ENCODE measurements at regions not wholly inside any gene's neighbourhood (a gene's known extent, or its start where the extent isn't known, plus 50 kb on each side); places are given as distances from the start of the nearest gene placed in this dataset.

GRCh38 chr18:66143029-66143428 lies 392.2 kb downstream of the CDH7 start:
- no peaks in the 10 kb centered on the region for H3K4me1 ChIP-seq (ENCODE audit: control insufficient read depth, insufficient read depth, low read length)
- no peaks in the 10 kb centered on the region for H3K27me3 ChIP-seq (ENCODE audit: control insufficient read depth, insufficient read depth, low read length)
- no peak overlapping the region for H3K4me3 ChIP-seq (ENCODE audit: low read depth, low read length)
- no peak overlapping the region for H3K9ac ChIP-seq (ENCODE audit: low read depth, low read length)
- H3K36me3 ChIP-seq (ENCODE audit: control insufficient read depth, insufficient read depth, low read length), result no peaks in the 10 kb centered on the region
- no peaks in the 10 kb centered on the region for H3K9me3 ChIP-seq (ENCODE audit: control insufficient read depth, insufficient read depth, low read length)
- no peak overlapping the region for H3K27ac ChIP-seq (ENCODE audit: low read depth, low read length)

DNA sequence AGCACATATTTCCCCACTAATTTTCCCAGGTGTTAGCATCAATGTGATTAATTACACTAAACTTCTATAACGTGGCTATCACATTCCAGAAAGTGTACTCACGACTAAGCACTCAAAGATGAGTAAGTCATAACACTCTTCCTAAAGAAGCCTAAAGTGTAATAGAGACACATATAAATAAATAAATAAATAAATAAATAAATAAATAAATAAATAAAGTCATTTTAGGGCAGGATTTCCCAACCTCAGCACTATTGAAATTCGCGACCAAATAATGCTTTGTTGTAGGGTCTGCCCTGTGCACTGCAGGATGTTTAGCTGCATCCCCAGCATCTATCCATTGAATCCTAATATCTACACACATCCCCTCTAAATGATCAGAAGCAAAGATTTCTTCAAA lies 390.9 kb downstream of the CDH7 start:
- Histone ChIP-seq H3K36me3 (ENCODE audit: control insufficient read depth, insufficient read depth, low read length) (no peaks in the 10 kb centered on the region), H3K9me3 (ENCODE audit: control insufficient read depth, insufficient read depth, low read length) (no peaks in the 10 kb centered on the region), H3K27me3 (ENCODE audit: control insufficient read depth, insufficient read depth, low read length) (no peaks in the 10 kb centered on the region), H3K27ac (ENCODE audit: low read depth, low read length) (no peak overlapping the region), H3K4me3 (ENCODE audit: low read depth, low read length) (no peak overlapping the region), H3K4me1 (ENCODE audit: control insufficient read depth, insufficient read depth, low read length) (no peaks in the 10 kb centered on the region; the same call in 1 of the 2 replicates), H3K9ac (ENCODE audit: low read depth, low read length) (no peak overlapping the region)

GRCh38 chr18:66138642-66139041 lies 387.8 kb downstream of the CDH7 start:
- Histone ChIP-seq H3K27me3 (ENCODE audit: control insufficient read depth, insufficient read depth, low read length) (no peaks in the 10 kb centered on the region), H3K4me1 (ENCODE audit: control insufficient read depth, insufficient read depth, low read length) (peaks cover 11% of the 10 kb centered on the region; the same call in 1 of the 2 replicates), H3K9ac (ENCODE audit: low read depth, low read length) (no peak overlapping the region), H3K9me3 (ENCODE audit: control insufficient read depth, insufficient read depth, low read length) (no peaks in the 10 kb centered on the region), H3K36me3 (ENCODE audit: control insufficient read depth, insufficient read depth, low read length) (no peaks in the 10 kb centered on the region), H3K4me3 (ENCODE audit: low read depth, low read length) (no peak overlapping the region), H3K27ac (ENCODE audit: low read depth, low read length) (no peak overlapping the region)

DNA sequence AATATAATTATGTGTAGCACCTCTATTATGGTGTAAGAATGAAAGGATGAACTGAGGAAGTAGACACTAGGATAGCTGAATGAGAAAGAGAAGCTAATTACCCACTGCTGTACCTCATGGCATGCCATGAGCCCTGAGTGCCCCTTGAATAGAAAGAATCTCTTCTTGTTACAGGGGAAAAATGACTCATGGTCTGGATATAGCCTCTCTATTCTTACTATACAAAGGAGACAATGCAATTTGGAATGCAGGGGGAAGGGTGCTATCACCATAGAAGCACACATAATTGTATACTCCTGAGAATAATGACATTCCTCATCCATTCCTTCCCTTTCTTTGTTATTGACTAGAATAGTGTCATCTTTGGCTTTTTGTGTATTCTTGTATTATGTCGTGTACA lies 385.2 kb downstream of the CDH7 start:
- no peak overlapping the region for H3K4me3 ChIP-seq (ENCODE audit: low read depth, low read length)
- no peaks in the 10 kb centered on the region for H3K9me3 ChIP-seq (ENCODE audit: control insufficient read depth, insufficient read depth, low read length)
- no peaks in the 10 kb centered on the region for H3K27me3 ChIP-seq (ENCODE audit: control insufficient read depth, insufficient read depth, low read length)
- H3K4me1 ChIP-seq (ENCODE audit: control insufficient read depth, insufficient read depth, low read length), result peaks cover 11% of the 10 kb centered on the region; the same call in 1 of the 2 replicates
- H3K27ac ChIP-seq (ENCODE audit: low read depth, low read length), result peak overlapping the region; percentile 70
- no peak overlapping the region; the same call in 1 of the 2 replicates for H3K9ac ChIP-seq (ENCODE audit: low read depth, low read length)
- H3K36me3 ChIP-seq (ENCODE audit: control insufficient read depth, insufficient read depth, low read length), result no peaks in the 10 kb centered on the region

- Histone ChIP-seq H3K9me3 (ENCODE audit: control insufficient read depth, insufficient read depth, low read length) (no peaks in the 10 kb centered on the region), H3K36me3 (ENCODE audit: control insufficient read depth, insufficient read depth, low read length) (no peaks in the 10 kb centered on the region), H3K27ac (ENCODE audit: low read depth, low read length) (no peak overlapping the region), H3K4me3 (ENCODE audit: low read depth, low read length) (no peak overlapping the region), H3K9ac (ENCODE audit: low read depth, low read length) (no peak overlapping the region), H3K27me3 (ENCODE audit: control insufficient read depth, insufficient read depth, low read length) (no peaks in the 10 kb centered on the region), H3K4me1 (ENCODE audit: control insufficient read depth, insufficient read depth, low read length) (no peaks in the 10 kb centered on the region)
Measured at GRCh38 chr18:66129248-66129647, 378.4 kb downstream of the CDH7 start.

- Histone ChIP-seq H3K9ac (ENCODE audit: low read depth, low read length) (no peak overlapping the region), H3K4me1 (ENCODE audit: control insufficient read depth, insufficient read depth, low read length) (no peaks in the 10 kb centered on the region), H3K4me3 (ENCODE audit: low read depth, low read length) (no peak overlapping the region), H3K27me3 (ENCODE audit: control insufficient read depth, insufficient read depth, low read length) (no peaks in the 10 kb centered on the region), H3K9me3 (ENCODE audit: control insufficient read depth, insufficient read depth, low read length) (no peaks in the 10 kb centered on the region), H3K36me3 (ENCODE audit: control insufficient read depth, insufficient read depth, low read length) (no peaks in the 10 kb centered on the region), H3K27ac (ENCODE audit: low read depth, low read length) (no peak overlapping the region)
Measured at GRCh38 chr18:66126266-66126665, 375.5 kb downstream of the CDH7 start.

DNA sequence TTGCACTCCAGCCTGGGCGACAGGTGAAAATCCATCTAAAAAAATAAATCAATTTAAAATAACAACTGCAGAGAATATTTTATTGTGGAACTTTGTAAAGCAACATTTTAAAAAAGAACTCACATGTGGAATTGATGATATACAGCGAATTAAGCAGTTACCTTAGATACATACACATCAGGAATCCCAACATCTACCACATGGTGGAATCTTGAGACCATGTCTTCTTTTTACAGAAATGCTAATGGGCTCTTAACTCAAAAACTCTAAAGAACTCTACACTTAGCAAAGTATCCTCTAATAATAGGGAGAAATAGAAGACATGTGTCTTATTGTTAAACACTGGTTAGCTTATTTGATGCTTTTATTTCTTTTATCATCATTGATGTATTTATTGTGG lies 373.6 kb downstream of the CDH7 start:
- Histone ChIP-seq H3K9ac (ENCODE audit: low read depth, low read length) (no peak overlapping the region), H3K4me1 (ENCODE audit: control insufficient read depth, insufficient read depth, low read length) (no peaks in the 10 kb centered on the region), H3K36me3 (ENCODE audit: control insufficient read depth, insufficient read depth, low read length) (no peaks in the 10 kb centered on the region), H3K4me3 (ENCODE audit: low read depth, low read length) (no peak overlapping the region), H3K9me3 (ENCODE audit: control insufficient read depth, insufficient read depth, low read length) (no peaks in the 10 kb centered on the region), H3K27me3 (ENCODE audit: control insufficient read depth, insufficient read depth, low read length) (no peaks in the 10 kb centered on the region), H3K27ac (ENCODE audit: low read depth, low read length) (no peak overlapping the region)

DNA sequence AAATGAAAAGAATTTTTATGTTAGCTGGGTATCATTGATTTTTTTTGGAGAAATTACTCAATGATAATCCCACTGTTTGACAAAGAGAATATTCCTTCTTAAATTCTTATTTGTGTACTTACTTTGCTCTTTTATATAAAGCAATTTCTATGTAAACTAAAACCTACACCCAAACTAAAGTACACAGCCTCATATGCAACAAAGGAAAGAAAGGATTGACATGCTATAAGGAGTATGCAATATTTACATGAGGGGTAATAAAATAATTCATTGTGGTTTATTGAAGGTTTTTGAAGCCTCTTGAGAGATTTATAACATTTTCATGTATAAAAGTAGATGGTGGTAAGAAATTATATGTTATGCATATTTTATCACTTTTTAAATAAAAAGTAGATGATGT lies 368.5 kb downstream of the CDH7 start:
- Histone ChIP-seq H3K27me3 (ENCODE audit: control insufficient read depth, insufficient read depth, low read length) (no peaks in the 10 kb centered on the region), H3K4me3 (ENCODE audit: low read depth, low read length) (no peak overlapping the region), H3K27ac (ENCODE audit: low read depth, low read length) (no peak overlapping the region), H3K36me3 (ENCODE audit: control insufficient read depth, insufficient read depth, low read length) (no peaks in the 10 kb centered on the region), H3K9ac (ENCODE audit: low read depth, low read length) (no peak overlapping the region), H3K9me3 (ENCODE audit: control insufficient read depth, insufficient read depth, low read length) (no peaks in the 10 kb centered on the region), H3K4me1 (ENCODE audit: control insufficient read depth, insufficient read depth, low read length) (no peaks in the 10 kb centered on the region)

DNA sequence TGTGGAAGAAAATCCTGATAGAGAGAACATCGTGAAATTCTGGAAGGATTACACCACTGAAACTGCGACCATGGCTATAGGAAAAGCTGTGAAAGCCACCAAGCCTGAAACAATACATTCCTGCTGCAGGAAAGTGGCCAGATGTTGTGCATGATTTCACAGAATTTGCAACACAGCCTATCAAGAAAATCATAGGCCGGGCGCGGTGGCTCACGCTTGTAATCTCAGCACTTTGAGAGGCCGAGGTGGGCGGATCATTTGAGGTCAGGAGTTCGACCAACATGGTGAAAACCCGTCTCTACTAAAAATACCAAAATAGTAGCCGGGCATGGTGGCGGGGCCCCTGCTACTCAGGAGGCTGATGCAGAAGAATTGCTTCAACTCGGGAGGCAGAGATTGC lies 360.2 kb downstream of the CDH7 start:
- Histone ChIP-seq H3K27ac (ENCODE audit: low read depth, low read length) (no peak overlapping the region), H3K4me1 (ENCODE audit: control insufficient read depth, insufficient read depth, low read length) (no peaks in the 10 kb centered on the region), H3K27me3 (ENCODE audit: control insufficient read depth, insufficient read depth, low read length) (no peaks in the 10 kb centered on the region), H3K9me3 (ENCODE audit: control insufficient read depth, insufficient read depth, low read length) (no peaks in the 10 kb centered on the region), H3K9ac (ENCODE audit: low read depth, low read length) (no peak overlapping the region), H3K4me3 (ENCODE audit: low read depth, low read length) (no peak overlapping the region), H3K36me3 (ENCODE audit: control insufficient read depth, insufficient read depth, low read length) (no peaks in the 10 kb centered on the region)

DNA sequence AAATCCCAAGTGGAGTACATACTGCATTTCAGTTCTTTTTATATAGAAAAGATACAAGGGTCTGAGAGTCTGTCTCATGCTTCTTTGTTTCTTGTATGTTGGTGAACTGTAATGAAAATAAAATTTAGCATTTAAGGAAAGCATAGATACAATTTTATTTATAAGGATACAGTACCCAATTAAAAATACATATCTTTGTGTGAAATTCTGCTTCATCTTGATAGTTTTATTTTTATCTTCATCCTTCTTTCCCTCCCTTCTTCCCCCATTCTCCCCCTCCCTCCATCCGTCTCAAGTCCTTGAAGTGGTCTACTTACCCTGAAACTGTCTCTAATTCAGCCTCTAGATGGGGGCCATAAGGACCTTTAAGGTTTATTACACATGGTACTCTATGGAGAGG lies 359.8 kb downstream of the CDH7 start:
- Histone ChIP-seq H3K9ac (ENCODE audit: low read depth, low read length) (no peak overlapping the region), H3K27ac (ENCODE audit: low read depth, low read length) (no peak overlapping the region), H3K27me3 (ENCODE audit: control insufficient read depth, insufficient read depth, low read length) (no peaks in the 10 kb centered on the region), H3K9me3 (ENCODE audit: control insufficient read depth, insufficient read depth, low read length) (no peaks in the 10 kb centered on the region), H3K36me3 (ENCODE audit: control insufficient read depth, insufficient read depth, low read length) (no peaks in the 10 kb centered on the region), H3K4me1 (ENCODE audit: control insufficient read depth, insufficient read depth, low read length) (peaks cover 4% of the 10 kb centered on the region; the same call in 1 of the 2 replicates), H3K4me3 (ENCODE audit: low read depth, low read length) (no peak overlapping the region)

DNA sequence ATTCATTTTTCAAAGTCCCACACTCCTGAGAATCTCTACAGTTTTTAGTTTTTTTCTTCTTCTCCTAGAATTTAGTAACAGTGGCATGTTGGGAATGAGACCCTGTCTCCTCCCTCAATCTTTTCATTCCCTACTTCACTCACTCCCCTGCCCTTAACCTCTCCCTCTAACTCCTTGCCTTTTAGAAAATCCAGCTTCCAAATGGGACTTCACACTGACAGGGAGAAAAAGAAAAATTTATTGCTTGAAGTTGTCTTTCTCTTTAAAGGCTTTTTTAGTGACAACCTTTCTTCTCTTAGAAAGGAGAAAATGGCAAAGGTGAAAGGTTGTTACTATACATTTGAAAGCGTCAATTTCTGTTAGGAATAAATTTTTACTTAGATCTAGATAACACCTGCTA lies 359.2 kb downstream of the CDH7 start:
- Histone ChIP-seq H3K9me3 (ENCODE audit: control insufficient read depth, insufficient read depth, low read length) (no peaks in the 10 kb centered on the region), H3K27ac (ENCODE audit: low read depth, low read length) (no peak overlapping the region), H3K4me1 (ENCODE audit: control insufficient read depth, insufficient read depth, low read length) (peaks cover 9% of the 10 kb centered on the region), H3K36me3 (ENCODE audit: control insufficient read depth, insufficient read depth, low read length) (no peaks in the 10 kb centered on the region), H3K9ac (ENCODE audit: low read depth, low read length) (no peak overlapping the region), H3K4me3 (ENCODE audit: low read depth, low read length) (no peak overlapping the region), H3K27me3 (ENCODE audit: control insufficient read depth, insufficient read depth, low read length) (no peaks in the 10 kb centered on the region)

DNA sequence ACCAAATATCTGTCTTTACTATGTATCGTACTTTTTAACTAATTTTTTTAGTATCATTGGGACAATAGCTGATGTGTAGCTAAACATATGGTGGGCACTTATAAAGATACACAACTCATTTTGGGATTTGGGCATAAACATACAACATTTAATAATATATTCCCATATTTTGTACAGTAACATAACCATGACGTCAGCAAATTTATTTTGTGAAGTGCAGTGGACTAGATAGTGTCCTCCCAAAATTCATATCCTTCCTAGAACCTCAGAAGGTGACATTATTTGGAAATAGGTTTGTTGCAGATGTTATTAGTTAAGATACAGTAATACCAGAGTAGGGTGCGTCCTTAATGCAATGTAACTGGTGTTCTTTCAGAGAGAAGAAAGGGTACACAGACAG lies 356.7 kb downstream of the CDH7 start:
- H3K9ac ChIP-seq (ENCODE audit: low read depth, low read length), result no peak overlapping the region
- peaks cover 12% of the 10 kb centered on the region for H3K4me1 ChIP-seq (ENCODE audit: control insufficient read depth, insufficient read depth, low read length)
- no peak overlapping the region for H3K4me3 ChIP-seq (ENCODE audit: low read depth, low read length)

More for the DNA sequence above, 356.7 kb downstream of the CDH7 start:
- no peaks in the 10 kb centered on the region for H3K9me3 ChIP-seq (ENCODE audit: control insufficient read depth, insufficient read depth, low read length)
- no peak overlapping the region for H3K27ac ChIP-seq (ENCODE audit: low read depth, low read length)
- H3K27me3 ChIP-seq (ENCODE audit: control insufficient read depth, insufficient read depth, low read length), result no peaks in the 10 kb centered on the region
- no peaks in the 10 kb centered on the region for H3K36me3 ChIP-seq (ENCODE audit: control insufficient read depth, insufficient read depth, low read length)
